SU-DHL-6 (cell line): ENCODE measurements at regions not wholly inside any gene's neighbourhood (a gene's known extent, or its start where the extent isn't known, plus 50 kb on each side); places are given as distances from the start of the nearest gene placed in this dataset.

Source experiments
- H2AFZ ChIP-seq: fragments of 200-600 bp; sonication (generic); 2 replicates; pipeline ENCODE4 v1.6.1; 2014; ENCODE audit warnings: low read depth, mild to moderate bottlenecking, moderate library complexity, mixed read lengths, antibody characterized with exemption, low read length; ENCODE audit not compliant: severe bottlenecking
- H3F3A ChIP-seq: fragments of 200-600 bp; shearing (Covaris generic); 2 replicates; pipeline ENCODE4 v1.6.0; 2016; ENCODE audit warnings: antibody characterized with exemption, mild to moderate bottlenecking; ENCODE audit not compliant: insufficient read depth
- H3K27ac ChIP-seq: fragments of 200-600 bp; sonication (generic); 2 replicates; pipeline ENCODE4 v1.5.1; 2016; ENCODE audit warnings: low read depth, mild to moderate bottlenecking, low read length, moderate library complexity, mixed read lengths
- H3K27me3 ChIP-seq: fragments of 200-600 bp; sonication (generic), shearing (Covaris generic); 2 replicates; pipeline ENCODE4 v1.6.0; 2014; ENCODE audit warnings: mild to moderate bottlenecking, low read length
- H3K36me3 ChIP-seq: fragments of 200-600 bp; sonication (generic); 2 replicates; pipeline ENCODE4 v1.6.1; 2014; ENCODE audit warnings: mild to moderate bottlenecking, low read length, mixed read lengths
- H3K4me2 ChIP-seq: fragments of 300-600, 200-600 bp; shearing (Covaris generic), sonication (generic); 2 replicates; pipeline ENCODE4 v1.6.0; 2014; ENCODE audit warnings: low read length, low read depth, mild to moderate bottlenecking; ENCODE audit not compliant: poor library complexity, severe bottlenecking
- H3K4me3 ChIP-seq: fragments of 200-600 bp; sonication (generic); 2 replicates; pipeline ENCODE4 v1.5.1; 2014; ENCODE audit warnings: antibody characterized with exemption, low read length, mild to moderate bottlenecking, mixed read lengths; ENCODE audit not compliant: insufficient read depth, poor library complexity, severe bottlenecking
- H3K79me2 ChIP-seq: fragments of 200-600 bp; sonication (generic); 2 replicates; pipeline ENCODE4 v1.6.1; 2014; ENCODE audit warnings: mild to moderate bottlenecking, low read length, moderate library complexity; ENCODE audit not compliant: insufficient read depth
- H3K9ac ChIP-seq: fragments of 200-600 bp; sonication (generic); 2 replicates; pipeline ENCODE4 v1.7.0; 2014; ENCODE audit warnings: mild to moderate bottlenecking, low read length
- H3K9me2 ChIP-seq: fragments of 200-600 bp; sonication (generic); replicated peaks from 2 replicates; pipeline ENCODE4 v1.6.1; 2014; ENCODE audit warnings: low read length; ENCODE audit not compliant: insufficient read depth
- H3K9me3 ChIP-seq: fragments of 200-600 bp; sonication (generic); 2 replicates; pipeline ENCODE4 v1.6.1; 2014; ENCODE audit warnings: low read length, mixed read lengths; ENCODE audit not compliant: insufficient read depth
- H4K20me1 ChIP-seq: fragments of 200-600 bp; sonication (generic); 2 replicates; pipeline ENCODE4 v1.6.1; 2014; ENCODE audit warnings: low read depth, mild to moderate bottlenecking, antibody characterized with exemption, low read length, moderate library complexity, mixed read lengths
- CTCF ChIP-seq: fragments of 200-600 bp; sonication (generic); IDR thresholded peaks from one replicate; pipeline ENCODE4 v1.5.1; 2017; ENCODE audit warnings: antibody characterized with exemption, mild to moderate bottlenecking, low read length, moderate library complexity; ENCODE audit not compliant: insufficient read depth, poor library complexity, severe bottlenecking
- EZH2phosphoT487 ChIP-seq: fragments of 200-600 bp; sonication (generic), shearing (Covaris generic); conservative IDR thresholded peaks from 2 replicates; pipeline ENCODE4 v1.6.1; 2018; ENCODE audit warnings: mild to moderate bottlenecking, antibody characterized with exemption, low read length, moderate library complexity, mixed read lengths

- no peak overlapping the region for H3K4me2 ChIP-seq
- H3K79me2 ChIP-seq: no peaks in the 10 kb centered on the region
- no peak overlapping the region for H3K4me3 ChIP-seq
- no peaks in the 10 kb centered on the region for H4K20me1 ChIP-seq
- TF ChIP-seq CTCF: no peak
- TF ChIP-seq EZH2phosphoT487: no peak
- no peaks in the 10 kb centered on the region for H3K36me3 ChIP-seq
- no peak overlapping the region for H2AFZ ChIP-seq
- no peaks in the 10 kb centered on the region for H3K9me2 ChIP-seq
- H3K27ac ChIP-seq: no peak overlapping the region
- H3K9ac ChIP-seq: no peak overlapping the region
- H3K27me3 ChIP-seq: no peaks in the 10 kb centered on the region
- H3F3A ChIP-seq: no peaks in the 10 kb centered on the region
- H3K9me3 ChIP-seq: no peaks in the 10 kb centered on the region
These were observed 231.3 kb upstream of the USP25 start for GRCh38 chr21:15498455-15498854.

- Histone ChIP-seq H3K79me2 (no peaks in the 10 kb centered on the region), H3K9me2 (no peaks in the 10 kb centered on the region), H3K27ac (no peak overlapping the region), H3K27me3 (no peaks in the 10 kb centered on the region), H3F3A (no peaks in the 10 kb centered on the region), H3K36me3 (no peaks in the 10 kb centered on the region), H3K4me3 (no peak overlapping the region), H3K9me3 (no peaks in the 10 kb centered on the region), H3K9ac (no peak overlapping the region), H4K20me1 (no peaks in the 10 kb centered on the region), H2AFZ (no peak overlapping the region), H3K4me2 (no peak overlapping the region)
- TF ChIP-seq CTCF (no peak), EZH2phosphoT487 (no peak)
These were observed 223.7 kb upstream of the USP25 start for GRCh38 chr21:15506086-15506485.

GRCh38 chr21:15508554-15508953, 221.2 kb upstream of the USP25 start:
- H3K4me3 ChIP-seq: no peak overlapping the region
- H3K79me2 ChIP-seq: no peaks in the 10 kb centered on the region
- H2AFZ ChIP-seq: no peak overlapping the region
- H3K9me2 ChIP-seq: no peaks in the 10 kb centered on the region
- H3K36me3 ChIP-seq: no peaks in the 10 kb centered on the region
- no peaks in the 10 kb centered on the region for H3F3A ChIP-seq
- no peaks in the 10 kb centered on the region for H3K9me3 ChIP-seq
- TF ChIP-seq CTCF (no peak), EZH2phosphoT487 (no peak)
- no peaks in the 10 kb centered on the region for H4K20me1 ChIP-seq
- H3K9ac ChIP-seq: no peak overlapping the region
- H3K27me3 ChIP-seq: no peaks in the 10 kb centered on the region
- H3K27ac ChIP-seq: no peak overlapping the region
- H3K4me2 ChIP-seq: no peak overlapping the region
